ENCODE measurements at regions not wholly inside any gene's neighbourhood (a gene's known extent, or its start where the extent isn't known, plus 50 kb on each side); places are given as distances from the start of the nearest gene placed in this dataset.

DNA sequence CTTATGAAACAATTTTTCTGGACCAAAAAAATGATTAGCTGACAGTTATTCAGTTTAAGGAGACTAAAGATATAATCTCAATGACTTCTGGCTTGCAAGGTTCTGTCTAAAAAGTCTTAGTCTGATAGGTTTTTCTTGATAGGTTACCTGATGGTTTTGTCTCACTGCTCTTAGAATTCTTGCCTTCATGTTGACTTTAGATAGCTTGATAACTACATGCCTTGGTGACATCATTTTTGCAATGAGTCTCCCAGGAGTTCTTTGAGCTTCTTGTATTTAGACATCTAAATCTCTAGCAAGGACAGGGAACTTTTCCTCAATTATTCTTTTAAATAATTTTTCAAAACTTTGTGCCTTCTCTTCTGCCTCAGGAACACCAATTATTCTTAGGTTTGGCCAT lies 1965.3 kb downstream of the ARAP2 start:
- Histone ChIP-seq H3K4me1 (ENCODE audit: insufficient read depth, low read length, poor library complexity, severe bottlenecking) (no peaks in the 10 kb centered on the region), H2AFZ (ENCODE audit: low read length) (no peak overlapping the region), H3K9me2 (replicated peaks; ENCODE audit: low read depth, low read length) (no peaks in the 10 kb centered on the region), H3K79me2 (ENCODE audit: insufficient read depth, low read length) (no peaks in the 10 kb centered on the region), H3K9ac (ENCODE audit: low read depth, low read length, poor library complexity, severe bottlenecking) (no peak overlapping the region), H3F3A (ENCODE audit: low read depth) (no peaks in the 10 kb centered on the region), H4K20me1 (ENCODE audit: insufficient read depth, low read length, poor library complexity, severe bottlenecking) (no peaks in the 10 kb centered on the region), H3K4me2 (ENCODE audit: low read depth, low read length, poor library complexity, severe bottlenecking) (no peak overlapping the region), H3K4me3 (ENCODE audit: low read length, poor library complexity, severe bottlenecking) (no peak overlapping the region), H3K27me3 (ENCODE audit: insufficient read depth, low read length, poor library complexity, severe bottlenecking) (no peaks in the 10 kb centered on the region), H3K36me3 (ENCODE audit: insufficient read depth, low read length) (no peaks in the 10 kb centered on the region), H3K9me3 (ENCODE audit: insufficient read depth, low read depth, low read length) (no peaks in the 10 kb centered on the region)
- TF ChIP-seq EZH2phosphoT487 (IDR thresholded peaks at IDR 0.05; ENCODE audit: borderline replicate concordance), result no peak
- TF ChIP-seq, protein P1, sequence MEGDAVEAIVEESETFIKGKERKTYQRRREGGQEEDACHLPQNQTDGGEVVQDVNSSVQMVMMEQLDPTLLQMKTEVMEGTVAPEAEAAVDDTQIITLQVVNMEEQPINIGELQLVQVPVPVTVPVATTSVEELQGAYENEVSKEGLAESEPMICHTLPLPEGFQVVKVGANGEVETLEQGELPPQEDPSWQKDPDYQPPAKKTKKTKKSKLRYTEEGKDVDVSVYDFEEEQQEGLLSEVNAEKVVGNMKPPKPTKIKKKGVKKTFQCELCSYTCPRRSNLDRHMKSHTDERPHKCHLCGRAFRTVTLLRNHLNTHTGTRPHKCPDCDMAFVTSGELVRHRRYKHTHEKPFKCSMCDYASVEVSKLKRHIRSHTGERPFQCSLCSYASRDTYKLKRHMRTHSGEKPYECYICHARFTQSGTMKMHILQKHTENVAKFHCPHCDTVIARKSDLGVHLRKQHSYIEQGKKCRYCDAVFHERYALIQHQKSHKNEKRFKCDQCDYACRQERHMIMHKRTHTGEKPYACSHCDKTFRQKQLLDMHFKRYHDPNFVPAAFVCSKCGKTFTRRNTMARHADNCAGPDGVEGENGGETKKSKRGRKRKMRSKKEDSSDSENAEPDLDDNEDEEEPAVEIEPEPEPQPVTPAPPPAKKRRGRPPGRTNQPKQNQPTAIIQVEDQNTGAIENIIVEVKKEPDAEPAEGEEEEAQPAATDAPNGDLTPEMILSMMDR (conservative IDR thresholded peaks at IDR 0.05; ENCODE audit: low read length), result no peak

DNA sequence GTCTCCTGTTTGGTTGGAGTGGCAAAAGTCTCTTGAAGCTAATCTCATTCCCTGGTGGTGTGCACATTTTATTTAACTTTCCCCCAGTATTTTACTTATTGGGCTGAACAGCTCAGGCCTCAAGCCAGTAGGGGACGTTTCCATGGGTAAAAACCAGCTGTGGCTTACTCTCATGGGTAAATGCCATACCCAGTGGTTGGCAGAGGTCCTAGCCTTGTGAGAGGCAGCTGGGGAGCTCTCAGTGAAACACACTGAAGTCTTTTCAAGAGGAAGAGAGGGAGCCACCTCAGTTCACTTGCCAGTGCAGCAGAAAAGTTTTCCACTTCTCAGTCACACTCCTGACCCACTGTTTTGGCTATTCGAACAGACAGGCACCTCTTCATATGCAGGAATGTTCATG lies 1964.2 kb downstream of the ARAP2 start:
- Histone ChIP-seq H3K4me1 (ENCODE audit: insufficient read depth, low read length, poor library complexity, severe bottlenecking) (no peaks in the 10 kb centered on the region), H3K4me2 (ENCODE audit: low read depth, low read length, poor library complexity, severe bottlenecking) (no peak overlapping the region), H3K9ac (ENCODE audit: low read depth, low read length, poor library complexity, severe bottlenecking) (no peak overlapping the region), H4K20me1 (ENCODE audit: insufficient read depth, low read length, poor library complexity, severe bottlenecking) (no peaks in the 10 kb centered on the region), H3K79me2 (ENCODE audit: insufficient read depth, low read length) (no peaks in the 10 kb centered on the region), H3K4me3 (ENCODE audit: low read length, poor library complexity, severe bottlenecking) (no peak overlapping the region), H3K36me3 (ENCODE audit: insufficient read depth, low read length) (no peaks in the 10 kb centered on the region), H3F3A (ENCODE audit: low read depth) (no peaks in the 10 kb centered on the region), H3K9me2 (replicated peaks; ENCODE audit: low read depth, low read length) (no peaks in the 10 kb centered on the region), H3K9me3 (ENCODE audit: insufficient read depth, low read depth, low read length) (no peaks in the 10 kb centered on the region), H3K27me3 (ENCODE audit: insufficient read depth, low read length, poor library complexity, severe bottlenecking) (no peaks in the 10 kb centered on the region), H2AFZ (ENCODE audit: low read length) (no peak overlapping the region)
- TF ChIP-seq, protein P1 (conservative IDR thresholded peaks at IDR 0.05; ENCODE audit: low read length), result no peak
- no peak for TF ChIP-seq EZH2phosphoT487 (IDR thresholded peaks at IDR 0.05; ENCODE audit: borderline replicate concordance)

DNA sequence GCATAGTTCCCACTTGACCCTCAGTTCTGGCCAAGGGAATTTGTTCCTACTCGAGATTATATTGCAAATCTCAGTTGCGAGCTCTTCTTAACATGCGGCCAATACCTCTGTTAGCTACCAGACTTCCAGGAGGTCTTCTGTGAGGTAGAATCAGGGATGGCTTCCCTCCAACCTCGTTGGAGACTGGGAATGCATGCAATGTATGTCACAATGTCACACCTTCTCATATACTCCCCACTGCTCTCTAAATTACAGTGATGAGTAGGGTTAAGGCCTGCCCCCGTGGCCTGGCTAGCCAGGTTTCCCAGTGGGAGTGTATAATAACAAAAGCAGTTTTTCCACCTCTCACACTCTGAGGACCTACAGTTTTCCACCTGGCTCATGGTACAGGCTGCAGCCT lies 1962.5 kb downstream of the ARAP2 start:
- H3K4me1 ChIP-seq (ENCODE audit: insufficient read depth, low read length, poor library complexity, severe bottlenecking), result no peaks in the 10 kb centered on the region
- H3K4me2 ChIP-seq (ENCODE audit: low read depth, low read length, poor library complexity, severe bottlenecking), result no peak overlapping the region
- no peaks in the 10 kb centered on the region for H4K20me1 ChIP-seq (ENCODE audit: insufficient read depth, low read length, poor library complexity, severe bottlenecking)
- H3K9ac ChIP-seq (ENCODE audit: low read depth, low read length, poor library complexity, severe bottlenecking), result no peak overlapping the region
- no peaks in the 10 kb centered on the region for H3F3A ChIP-seq (ENCODE audit: low read depth)
- H3K4me3 ChIP-seq (ENCODE audit: low read length, poor library complexity, severe bottlenecking), result no peak overlapping the region
- H2AFZ ChIP-seq (ENCODE audit: low read length), result no peak overlapping the region
- H3K9me2 ChIP-seq (replicated peaks; ENCODE audit: low read depth, low read length), result no peaks in the 10 kb centered on the region
- no peaks in the 10 kb centered on the region for H3K79me2 ChIP-seq (ENCODE audit: insufficient read depth, low read length)
- TF ChIP-seq EZH2phosphoT487 (IDR thresholded peaks at IDR 0.05; ENCODE audit: borderline replicate concordance), result no peak
- TF ChIP-seq, protein P1 (conservative IDR thresholded peaks at IDR 0.05; ENCODE audit: low read length), result no peak
- H3K27me3 ChIP-seq (ENCODE audit: insufficient read depth, low read length, poor library complexity, severe bottlenecking), result no peaks in the 10 kb centered on the region
- no peaks in the 10 kb centered on the region for H3K36me3 ChIP-seq (ENCODE audit: insufficient read depth, low read length)
- H3K9me3 ChIP-seq (ENCODE audit: insufficient read depth, low read depth, low read length), result no peaks in the 10 kb centered on the region

Measured in Loucy (cell line).